ENCODE measurements at regions not wholly inside any gene's neighbourhood (a gene's known extent, or its start where the extent isn't known, plus 50 kb on each side); places are given as distances from the start of the nearest gene placed in this dataset.
"Not testable (repeated sequence)": the region's sequence is repeated elsewhere in the genome, so short reads cannot be mapped to it uniquely, and the experiment has no call there.

GRCh38 chr1:203999618-204000017, 73.3 kb upstream of the SOX13 start:
- no peak for DNase-seq

DNA sequence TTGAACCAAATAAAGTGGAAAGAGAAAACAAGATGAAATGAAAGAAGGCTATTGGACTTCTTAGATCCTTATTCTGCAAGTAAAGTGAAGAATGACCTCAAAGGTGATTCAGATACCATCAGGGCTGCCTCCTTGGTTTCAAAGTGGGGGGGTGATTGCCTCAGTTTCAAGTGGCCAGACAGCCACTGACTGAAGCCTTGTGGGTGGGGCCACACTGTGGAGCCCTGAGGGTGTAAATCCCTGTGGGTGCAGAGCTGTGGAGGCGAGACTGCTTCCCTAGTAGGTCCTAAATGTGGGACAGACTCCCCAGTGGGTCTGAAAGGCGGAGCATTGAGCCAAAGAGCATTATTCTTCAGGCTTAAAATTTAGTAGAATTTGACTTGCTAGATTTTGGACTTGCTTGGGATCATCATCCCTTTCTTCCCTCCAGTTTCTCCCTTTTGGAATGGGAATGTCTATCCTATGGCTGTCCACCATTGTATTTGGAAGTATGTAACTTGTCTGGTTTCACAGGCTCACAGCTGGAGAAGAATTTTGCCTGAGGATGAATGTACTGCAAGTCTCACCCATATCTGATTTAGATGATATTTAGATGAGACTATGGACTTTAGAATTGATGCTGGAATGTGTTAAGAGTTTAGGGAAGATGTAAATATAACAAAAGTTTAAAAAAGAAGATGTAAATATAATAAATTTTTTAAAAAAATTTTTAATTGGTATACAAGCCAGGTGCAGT, 71.6 kb upstream of the SOX13 start:
- DNase-seq = no peak

DNA sequence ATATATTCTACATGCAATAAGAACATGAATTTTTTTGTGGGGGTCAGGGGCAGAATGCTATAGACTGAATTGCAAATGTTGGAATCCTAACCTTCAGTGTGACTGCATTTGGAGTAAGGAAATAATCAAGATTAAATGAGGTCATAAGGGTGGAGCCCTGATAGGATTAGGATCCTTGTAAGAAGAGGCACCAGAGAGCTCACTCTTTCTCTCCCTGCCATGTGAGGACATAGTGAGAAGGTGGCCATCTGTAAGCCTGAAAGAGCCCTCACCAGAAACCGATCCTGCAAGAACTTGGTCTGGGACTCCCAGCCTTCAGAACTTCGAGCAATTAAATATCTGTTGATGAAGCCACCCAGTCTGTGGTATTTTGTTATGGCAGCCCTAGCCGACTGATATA, 70.3 kb upstream of the SOX13 start:
- DNase-seq = no peak

GRCh38 chr1:204003536-204003935, 69.4 kb upstream of the SOX13 start:
- DNase-seq = no peak

GRCh38 chr1:204011426-204011825, 61.5 kb upstream of the SOX13 start:
- DNase-seq = no peak

- no peak for DNase-seq
Measured at GRCh38 chr1:204013052-204013451, 59.9 kb upstream of the SOX13 start.

DNA sequence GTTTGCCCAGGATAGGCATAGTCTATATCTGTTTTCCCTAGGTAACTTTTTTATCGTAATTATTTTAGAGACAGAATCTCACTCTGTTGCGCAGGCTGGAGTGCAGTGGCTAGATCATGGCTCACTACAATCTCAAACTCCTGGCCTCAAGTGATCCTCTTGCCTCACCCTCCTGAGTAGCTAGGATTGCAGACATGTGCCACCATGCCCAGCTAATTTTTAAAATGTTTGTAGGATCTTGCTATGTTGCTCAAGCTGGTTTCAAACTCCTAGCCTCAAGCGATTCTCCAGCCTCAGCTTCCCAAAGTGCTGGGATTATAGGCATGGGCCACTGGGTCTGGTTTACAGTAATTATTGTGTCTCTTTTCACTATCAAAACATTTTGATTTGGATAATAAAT, 58.6 kb upstream of the SOX13 start:
- DNase-seq = no peak

- DNase-seq = not testable (repeated sequence)
Measured at GRCh38 chr1:204014961-204015360, 58.0 kb upstream of the SOX13 start.

GRCh38 chr1:204017032-204017431, 55.9 kb upstream of the SOX13 start:
- no peak for DNase-seq

GRCh38 chr1:204018460-204018859, 54.5 kb upstream of the SOX13 start:
- no peak for DNase-seq

All from Kasumi-1 (cell line).